Endothelial cell of umbilical vein (primary cell): ENCODE measurements at regions not wholly inside any gene's neighbourhood (a gene's known extent, or its start where the extent isn't known, plus 50 kb on each side); places are given as distances from the start of the nearest gene placed in this dataset.

Experiments used
- BruUV-seq: library from RNA; stranded (reverse); fragments of 400-500 nt; replicated peaks from 2 replicates; lab custom pipeline; 2021; lab: Mats Ljungman, UMichigan
- CTCF ChIA-PET: fragments of 300-600, 350-600 bp; sonication (Branson Sonifier 250); formaldehyde crosslinking; loops from one replicate; lab custom pipeline; 2021; ENCODE audit warnings: antibody characterized with exemption, inconsistent platforms; lab: Charles Lee
- POLR2A ChIA-PET: fragments of 300-600, 350-600 bp; sonication (Branson Sonifier 250); formaldehyde crosslinking; loops from one replicate; lab custom pipeline; 2021; ENCODE audit warnings: antibody characterized with exemption, inconsistent platforms; lab: Charles Lee
- DNase-seq: peaks from one replicate; pipeline ENCODE4 v3.0.0-alpha.2; 2011; ENCODE audit warnings: low read depth, low spot score
- FAIRE-seq: peaks from 2 replicates; lab custom pipeline; 2011; peaks lifted over from hg19 to GRCh38; lab: Jason Lieb, UNC
- H2AFZ ChIP-seq: 2 replicates; pipeline ENCODE4 v1.6.0; 2012; ENCODE audit warnings: low read depth, low read length, control low read depth, inconsistent platforms
- H3K27ac ChIP-seq: 2 replicates; pipeline ENCODE4 v1.5.1; 2011; ENCODE audit warnings: low read depth, mild to moderate bottlenecking, control low read depth, low read length, moderate library complexity; ENCODE audit not compliant: insufficient read depth
- H3K27me3 ChIP-seq, 2 experiments: 2 replicates each; pipeline versions ENCODE4 v1.6.0 to v1.6.1; 2011; ENCODE audit warnings: low read length in 2 of 2, mixed read lengths in 1 of 2; ENCODE audit not compliant: control insufficient read depth in 2 of 2, insufficient read depth in 2 of 2
- H3K36me3 ChIP-seq, 2 experiments: 2 replicates in 1 of 2; 3 replicates in 1 of 2; pipeline ENCODE4 v1.5.1; 2011; ENCODE audit warnings: low read length in 2 of 2, mild to moderate bottlenecking in 1 of 2, moderate library complexity in 1 of 2; ENCODE audit not compliant: control insufficient read depth in 2 of 2, insufficient read depth in 2 of 2; ENCODE audit errors: extremely low read depth in 1 of 2
- H3K4me1 ChIP-seq: 3 replicates; pipeline ENCODE4 v1.5.1; 2011; ENCODE audit warnings: mild to moderate bottlenecking, low read length; ENCODE audit not compliant: control insufficient read depth, insufficient read depth; ENCODE audit errors: extremely low read depth
- H3K4me2 ChIP-seq: 2 replicates; pipeline ENCODE4 v1.6.1; 2011; ENCODE audit warnings: low read length, control low read depth, mixed read lengths; ENCODE audit not compliant: insufficient read depth
- H3K4me3 ChIP-seq, 3 experiments: fragments of 200-600 bp in 1 of 3; sonication (generic), shearing (Covaris generic) in 1 of 3; replicated peaks in 1 of 3; 2 replicates each; pipeline ENCODE4 v1.5.1; 2011 to 2016; ENCODE audit warnings: control low read depth in 3 of 3, low read length in 3 of 3, mild to moderate bottlenecking in 2 of 3, inconsistent platforms in 1 of 3, low read depth in 1 of 3, moderate library complexity in 1 of 3; ENCODE audit not compliant: insufficient read depth in 1 of 3
- H3K79me2 ChIP-seq: 2 replicates; pipeline ENCODE4 v1.6.0; 2012; ENCODE audit warnings: low read length, inconsistent platforms; ENCODE audit not compliant: control insufficient read depth, insufficient read depth
- H3K9ac ChIP-seq: replicated peaks from 2 replicates; pipeline ENCODE3; 2011; ENCODE audit warnings: low read length, control low read depth; ENCODE audit not compliant: insufficient read depth; ENCODE audit errors: extremely low read depth
- H3K9me1 ChIP-seq: replicated peaks from 3 replicates; pipeline ENCODE4 v1.6.0; 2011; ENCODE audit warnings: mild to moderate bottlenecking, low read length; ENCODE audit not compliant: control insufficient read depth, insufficient read depth; ENCODE audit errors: extremely low read depth
- H3K9me3 ChIP-seq: replicated peaks from 2 replicates; pipeline ENCODE4 v1.5.1; 2012; ENCODE audit warnings: low read length, inconsistent platforms; ENCODE audit not compliant: control insufficient read depth, insufficient read depth
- H4K20me1 ChIP-seq: replicated peaks from 2 replicates; pipeline ENCODE3; 2011; ENCODE audit warnings: mild to moderate bottlenecking, low read length; ENCODE audit not compliant: control insufficient read depth, insufficient read depth; ENCODE audit errors: extremely low read depth
- EZH2 ChIP-seq: IDR thresholded peaks from 2 replicates; pipeline ENCODE4 v1.6.1; 2012; ENCODE audit warnings: borderline replicate concordance, low read depth, mild to moderate bottlenecking, moderate library complexity, low read length, inconsistent platforms; ENCODE audit not compliant: severe bottlenecking
- FOS ChIP-seq: IDR thresholded peaks from 2 replicates; pipeline ENCODE4 v1.6.1; 2011; ENCODE audit warnings: mild to moderate bottlenecking, low read length, moderate library complexity, borderline replicate concordance; ENCODE audit not compliant: insufficient read depth
- GATA2 ChIP-seq: IDR thresholded peaks from 2 replicates; pipeline ENCODE4 v1.7.0; 2011; ENCODE audit warnings: low read depth, mild to moderate bottlenecking, moderate library complexity, mixed read lengths, low read length; ENCODE audit not compliant: insufficient read length, insufficient read depth
- MYC ChIP-seq: IDR thresholded peaks from one replicate; pipeline ENCODE4 v1.6.1; 2011; ENCODE audit warnings: mild to moderate bottlenecking, low read depth, low read length
- POLR2AphosphoS5 ChIP-seq: IDR thresholded peaks from 2 replicates; pipeline ENCODE4 v1.6.1; 2012; ENCODE audit warnings: low read depth, mild to moderate bottlenecking, control low read depth, low read length, moderate library complexity; ENCODE audit not compliant: insufficient read depth
- dilution Hi-C: fragments of 300-500 bp; cut with MboI; formaldehyde crosslinking; loops from one replicate; pipeline ENCODE4 v1.15.0; 2019; ENCODE audit warnings: low sequenced_read_pairs; ENCODE audit not compliant: extremely low pct_ligation_motif_present
- intact Hi-C: fragments of 100-400 bp; cut with micrococcal nuclease; formaldehyde crosslinking; loops from one replicate; pipeline ENCODE4 v1.10.0; 2022
- TF ChIP-seq, protein P1 (sequence below), 2 donors: IDR thresholded peaks; 1 replicate in 1 of 2; 2 replicates in 1 of 2; pipeline ENCODE4 v1.5.1; 2011; ENCODE audit warnings: low read length in 2 of 2, mild to moderate bottlenecking in 2 of 2, moderate library complexity in 2 of 2, control low read depth in 1 of 2, inconsistent platforms in 1 of 2, low read depth in 1 of 2; ENCODE audit not compliant: insufficient read depth in 1 of 2; ENCODE audit errors: extremely low read depth in 1 of 2
- TF ChIP-seq, protein P2 (sequence below): IDR thresholded peaks from 2 replicates; pipeline ENCODE4 v1.6.1; 2011; ENCODE audit not compliant: insufficient read depth, insufficient read length

DNA sequence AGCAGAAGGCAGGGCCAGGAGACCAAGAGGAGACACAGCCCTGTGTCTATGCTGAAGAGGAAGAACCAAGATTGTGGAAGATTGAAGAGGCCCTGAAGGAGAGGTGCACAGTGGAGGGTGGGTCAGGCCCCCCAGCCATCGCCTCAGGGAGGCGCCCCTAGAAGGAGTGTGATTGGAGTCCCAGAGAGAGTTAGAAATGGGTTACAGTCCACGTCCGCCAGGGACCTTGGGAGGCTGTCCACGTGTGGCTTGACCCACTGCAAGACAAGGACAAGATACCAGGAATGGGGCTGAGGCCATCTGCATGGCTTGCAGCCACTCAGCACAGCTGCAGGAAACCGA is 375.1 kb downstream of the NPHP4 start:
- Histone ChIP-seq H2AFZ (no peak overlapping the region), H3K9ac (no peak overlapping the region), H3K4me3 (no peak overlapping the region), H3K36me3 (no peaks in the 10 kb centered on the region), H3K9me3 (peaks cover 2% of the 10 kb centered on the region), H4K20me1 (no peaks in the 10 kb centered on the region), H3K27ac (no peak overlapping the region), H3K27me3 (no peaks in the 10 kb centered on the region), H3K4me2 (no peak overlapping the region), H3K9me1 (no peaks in the 10 kb centered on the region), H3K4me1 (no peaks in the 10 kb centered on the region), H3K79me2 (no peaks in the 10 kb centered on the region)
- DNase-seq, result no peak
- TF ChIP-seq FOS (no peak), POLR2AphosphoS5 (no peak), GATA2 (no peak), EZH2 (no peak), MYC (no peak)
- TF ChIP-seq, protein P1, sequence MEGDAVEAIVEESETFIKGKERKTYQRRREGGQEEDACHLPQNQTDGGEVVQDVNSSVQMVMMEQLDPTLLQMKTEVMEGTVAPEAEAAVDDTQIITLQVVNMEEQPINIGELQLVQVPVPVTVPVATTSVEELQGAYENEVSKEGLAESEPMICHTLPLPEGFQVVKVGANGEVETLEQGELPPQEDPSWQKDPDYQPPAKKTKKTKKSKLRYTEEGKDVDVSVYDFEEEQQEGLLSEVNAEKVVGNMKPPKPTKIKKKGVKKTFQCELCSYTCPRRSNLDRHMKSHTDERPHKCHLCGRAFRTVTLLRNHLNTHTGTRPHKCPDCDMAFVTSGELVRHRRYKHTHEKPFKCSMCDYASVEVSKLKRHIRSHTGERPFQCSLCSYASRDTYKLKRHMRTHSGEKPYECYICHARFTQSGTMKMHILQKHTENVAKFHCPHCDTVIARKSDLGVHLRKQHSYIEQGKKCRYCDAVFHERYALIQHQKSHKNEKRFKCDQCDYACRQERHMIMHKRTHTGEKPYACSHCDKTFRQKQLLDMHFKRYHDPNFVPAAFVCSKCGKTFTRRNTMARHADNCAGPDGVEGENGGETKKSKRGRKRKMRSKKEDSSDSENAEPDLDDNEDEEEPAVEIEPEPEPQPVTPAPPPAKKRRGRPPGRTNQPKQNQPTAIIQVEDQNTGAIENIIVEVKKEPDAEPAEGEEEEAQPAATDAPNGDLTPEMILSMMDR (IDR thresholded peaks at IDR 0.05; ENCODE audit: extremely low read depth in 1 of 2, insufficient read depth in 1 of 2, low read depth in 1 of 2, low read length in 2 of 2), result no peak
- TF ChIP-seq, protein P2, sequence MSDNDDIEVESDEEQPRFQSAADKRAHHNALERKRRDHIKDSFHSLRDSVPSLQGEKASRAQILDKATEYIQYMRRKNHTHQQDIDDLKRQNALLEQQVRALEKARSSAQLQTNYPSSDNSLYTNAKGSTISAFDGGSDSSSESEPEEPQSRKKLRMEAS, result no peak
- ChIA-PET POLR2A (no interaction called here), CTCF (no interaction called here)
- dilution Hi-C loops, result no loop called here
- no peak for FAIRE-seq
- BruUV-seq, result no TSS peak
- intact Hi-C loops, result no loop called here
